Fibroblast of skin of left quadriceps (primary cell): ENCODE measurements at regions not wholly inside any gene's neighbourhood (a gene's known extent, or its start where the extent isn't known, plus 50 kb on each side); places are given as distances from the start of the nearest gene placed in this dataset.
A peak's percentile ranks its signal among the peaks of the same experiment; 100 is the strongest.

Experiments used
- DNase-seq, 2 experiments: peaks; one replicate each; pipeline ENCODE4 v3.0.0-alpha.2; 2013; ENCODE audit warnings: low read depth in 2 of 2

DNA sequence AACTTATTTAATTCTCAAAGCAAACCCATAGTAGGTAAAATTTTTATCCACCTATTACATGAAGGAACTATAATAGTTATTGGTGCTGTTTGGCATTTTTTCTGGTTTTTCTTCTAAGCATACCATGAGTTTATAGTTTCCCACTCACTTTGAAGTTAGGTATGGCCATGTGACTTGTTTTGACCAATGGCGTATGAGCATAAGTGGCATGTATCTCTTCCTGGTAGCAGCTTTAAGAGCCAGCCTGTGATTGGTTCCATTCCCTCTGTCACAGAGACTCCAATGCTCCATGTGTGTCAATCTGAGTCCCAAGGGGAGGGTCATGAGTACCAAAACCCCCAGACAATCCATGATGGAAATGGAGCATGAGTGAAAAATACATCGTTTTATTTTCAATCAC is 282.9 kb upstream of the N4BP1 start:
- no peak for DNase-seq

DNA sequence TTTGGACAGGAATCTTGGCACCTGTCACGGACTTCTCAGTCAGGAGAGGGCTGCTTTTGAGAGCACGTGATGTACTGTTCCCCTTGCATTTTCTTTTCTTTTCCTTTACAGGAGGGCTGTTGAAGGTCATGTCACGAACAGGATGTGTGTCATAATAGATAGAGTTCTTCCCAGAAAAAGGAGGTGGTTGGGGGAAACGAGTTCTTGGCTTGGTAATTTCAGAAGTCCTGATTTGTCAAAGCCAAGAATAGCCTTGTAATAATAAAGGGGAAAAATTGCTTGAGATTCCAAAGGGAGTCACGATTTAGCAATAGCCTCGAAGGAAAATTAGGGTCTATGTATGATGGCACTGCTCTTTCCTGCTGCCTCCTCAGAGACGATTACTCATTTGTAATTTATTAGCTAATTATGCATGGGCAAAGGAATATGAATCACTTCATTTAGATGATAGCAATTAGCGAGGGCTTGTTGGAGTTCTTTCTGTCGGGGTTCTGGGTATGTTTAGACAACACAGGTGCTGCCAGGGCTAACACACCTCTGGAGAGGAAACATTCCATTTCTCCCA is 277.7 kb upstream of the N4BP1 start:
- DNase-seq = no peak

DNA sequence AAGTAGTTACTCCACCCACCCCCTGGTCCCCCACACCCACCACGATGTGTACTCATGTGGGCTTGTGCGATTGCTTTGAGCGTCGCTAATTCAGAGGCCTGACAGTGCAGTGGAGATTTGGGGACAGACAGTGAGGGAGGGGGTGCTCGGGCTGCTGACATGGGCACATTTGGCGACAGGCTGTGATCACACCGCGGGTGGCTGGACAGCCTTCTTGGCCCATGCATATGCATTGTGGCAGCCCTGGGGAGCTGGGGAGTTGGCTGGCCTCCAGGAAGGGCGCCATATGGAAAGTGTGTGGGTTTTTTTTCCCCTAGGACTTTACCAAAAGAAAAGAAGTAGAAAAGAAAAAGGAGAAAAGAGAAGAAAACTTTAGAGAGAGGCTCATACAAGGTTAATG is 275.5 kb upstream of the N4BP1 start:
- DNase-seq = no peak

- DNase-seq = no peak
Measured at GRCh38 chr16:48881272-48881671, 271.3 kb upstream of the N4BP1 start.

GRCh38 chr16:48879223-48880122 is 269.5 kb upstream of the N4BP1 start:
- DNase-seq = no peak

DNA sequence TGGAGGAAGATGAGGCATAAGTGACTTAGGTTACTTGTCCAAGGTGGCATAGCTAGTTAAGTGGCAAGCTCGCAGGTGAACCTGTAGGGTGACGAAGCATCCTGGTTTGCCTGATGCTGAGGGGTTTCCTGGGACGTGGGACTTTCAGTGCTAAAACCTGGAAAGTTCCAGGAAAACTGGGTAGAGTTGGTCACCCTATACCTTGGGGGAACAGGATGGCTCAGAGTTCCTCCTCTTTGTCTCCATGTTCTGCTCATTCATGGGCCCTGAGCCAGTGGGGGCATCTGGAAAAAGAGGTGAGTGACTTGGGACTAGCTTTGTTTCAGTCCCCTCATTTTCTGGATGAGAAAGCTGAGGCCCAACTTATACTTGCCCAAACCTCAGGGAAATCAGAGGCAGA is 268.0 kb upstream of the N4BP1 start:
- DNase-seq = no peak

DNA sequence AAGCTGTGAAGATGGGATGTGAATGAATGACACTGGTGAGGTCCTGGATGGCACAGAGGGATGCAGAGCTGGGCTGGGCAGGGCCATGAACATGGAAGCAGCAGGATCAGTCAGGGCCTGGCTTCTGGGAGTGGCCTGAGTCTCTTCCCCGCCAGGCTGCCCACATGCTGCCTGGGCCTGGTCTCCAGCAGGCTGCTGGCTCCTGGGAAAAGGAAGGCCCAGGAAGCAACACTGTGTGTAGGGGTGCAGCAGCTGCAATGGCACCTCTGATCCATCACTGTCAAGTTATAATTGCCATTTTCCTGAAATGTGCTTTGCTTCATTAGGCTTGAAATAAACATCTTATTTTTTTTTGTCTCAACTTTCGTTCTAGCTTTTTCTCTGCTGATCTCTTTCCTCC is 260.2 kb upstream of the N4BP1 start:
- no peak for DNase-seq

DNA sequence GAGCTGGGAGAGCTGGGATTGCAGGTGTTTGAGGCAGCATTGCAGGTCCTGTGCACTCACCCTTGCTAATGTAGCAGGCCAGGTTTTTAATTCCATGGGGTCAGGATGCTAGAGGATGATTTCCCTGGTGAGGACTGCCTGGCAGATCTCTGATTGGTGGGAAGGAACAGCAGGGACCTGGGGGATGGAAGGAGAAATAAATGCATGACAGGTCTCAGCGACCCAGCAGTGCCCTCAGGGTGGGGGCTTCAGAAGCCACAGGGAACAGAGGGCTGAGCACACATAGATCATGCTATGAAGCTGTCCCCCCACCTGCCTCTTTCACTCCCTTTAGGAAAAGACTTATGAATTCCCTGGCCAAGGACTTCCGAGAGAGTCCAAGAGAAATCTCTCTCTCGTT is 255.5 kb upstream of the N4BP1 start:
- DNase-seq = no peak

DNA sequence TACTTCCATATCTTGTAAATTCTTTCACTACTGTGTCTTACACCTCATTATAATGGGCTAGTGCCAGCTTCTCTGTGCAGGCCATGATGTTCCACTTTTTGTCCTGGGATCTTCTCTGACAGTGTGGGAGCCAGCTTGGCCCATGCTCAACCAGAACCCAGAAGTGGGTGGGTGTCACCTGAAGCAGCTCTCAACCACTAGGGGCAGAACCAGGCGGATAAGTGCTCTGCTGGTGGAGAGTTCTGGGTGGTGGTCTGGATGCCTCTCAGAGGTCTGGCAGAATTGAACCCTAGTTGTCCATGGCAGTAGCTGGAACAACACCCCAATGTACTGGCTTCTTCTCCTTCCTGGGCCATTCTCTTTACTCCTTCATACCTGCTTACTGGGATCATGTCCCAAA is 254.1 kb upstream of the N4BP1 start:
- DNase-seq = no peak

- DNase-seq = peak; percentile 17 to 21
Measured at GRCh38 chr16:48862087-48862532, 252.1 kb upstream of the N4BP1 start.

GRCh38 chr16:48860341-48860740 is 250.4 kb upstream of the N4BP1 start:
- no peak for DNase-seq

DNA sequence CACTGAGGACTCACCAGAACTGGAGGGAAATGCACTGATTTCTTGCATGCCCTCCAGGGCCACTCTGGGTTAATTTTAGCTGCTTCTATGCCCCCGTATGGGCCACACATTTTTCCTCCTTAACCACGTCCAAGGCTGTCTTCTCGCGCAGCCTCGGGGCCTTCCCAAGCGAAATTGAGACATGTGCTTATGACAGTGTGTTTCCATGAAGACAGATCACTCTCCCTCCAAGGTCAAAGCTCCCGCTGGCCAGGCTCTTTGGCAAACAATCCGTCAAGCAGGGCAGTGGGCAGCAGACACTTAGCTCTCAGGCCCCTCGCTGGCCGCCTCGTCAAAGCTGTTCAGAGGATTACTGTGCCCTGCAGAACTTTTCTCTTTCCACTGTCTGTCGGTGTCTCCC is 243.0 kb upstream of the N4BP1 start:
- DNase-seq = no peak

- no peak for DNase-seq
Measured at GRCh38 chr16:48852458-48852857, 242.5 kb upstream of the N4BP1 start.

GRCh38 chr16:48850097-48850770 is 240.3 kb upstream of the N4BP1 start:
- DNase-seq = no peak

- no peak for DNase-seq
Measured at GRCh38 chr16:48846277-48846676, 236.3 kb upstream of the N4BP1 start.

DNA sequence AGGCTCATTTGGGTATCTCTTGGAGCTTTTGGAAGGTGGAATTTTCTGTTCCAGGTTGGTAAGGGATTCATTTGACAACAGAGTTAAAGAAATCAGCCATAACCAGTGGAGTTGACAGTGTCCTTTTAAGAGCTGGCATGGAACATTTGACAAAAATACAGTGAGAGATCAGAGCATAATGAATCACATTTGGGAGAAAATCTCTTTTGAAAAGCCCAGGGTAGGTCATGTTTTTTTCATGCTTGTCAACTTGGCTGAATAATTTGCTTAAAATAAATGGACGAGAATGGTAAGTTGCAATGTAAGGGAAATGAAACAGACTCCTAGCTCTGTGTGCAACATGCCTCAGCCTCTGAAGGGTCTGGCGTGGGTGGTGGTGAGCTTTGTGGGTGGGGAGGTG is 235.3 kb upstream of the N4BP1 start:
- DNase-seq = no peak

DNA sequence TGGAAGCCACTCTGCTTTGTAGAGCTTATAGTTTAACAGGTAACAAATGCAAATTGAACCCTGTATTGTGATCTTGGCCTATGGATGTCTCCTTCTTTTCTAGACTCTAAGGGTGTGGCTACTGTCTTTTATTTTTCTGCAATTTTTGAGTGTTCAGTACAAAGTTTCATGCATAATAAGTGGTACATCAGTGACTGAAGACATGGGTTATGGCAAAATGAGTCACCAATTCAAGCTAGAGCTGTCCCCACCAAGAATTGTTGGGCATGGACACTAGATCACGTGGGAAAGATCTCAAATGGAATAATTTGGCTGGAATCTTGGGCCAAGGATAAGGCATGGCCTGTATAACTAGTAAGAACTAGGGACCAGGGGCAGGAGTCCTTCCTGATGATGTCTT is 228.4 kb upstream of the N4BP1 start:
- DNase-seq = no peak

DNA sequence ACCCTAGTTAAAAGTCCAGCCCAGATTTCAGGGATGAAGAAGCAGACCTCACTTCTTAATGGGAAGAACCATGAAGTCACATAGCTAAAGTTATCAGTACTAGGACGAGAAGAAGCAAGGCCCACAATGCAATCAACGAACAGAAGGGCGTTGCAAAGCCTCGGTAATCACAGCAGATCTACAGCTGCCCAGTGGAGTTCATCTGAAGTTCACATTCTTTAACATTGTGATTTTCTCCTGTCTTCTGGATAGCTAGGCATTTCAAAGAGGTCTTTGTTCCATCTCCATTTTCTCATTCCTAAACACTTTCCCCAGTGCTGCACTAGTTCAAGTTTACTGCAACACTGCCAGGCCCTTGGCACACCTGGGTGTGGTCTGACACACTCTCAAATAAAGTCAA is 226.7 kb upstream of the N4BP1 start:
- DNase-seq = no peak

- DNase-seq = no peak
Measured at GRCh38 chr16:48836067-48836466, 226.1 kb upstream of the N4BP1 start.

GRCh38 chr16:48834576-48834975 is 224.6 kb upstream of the N4BP1 start:
- no peak for DNase-seq

- DNase-seq = no peak
Measured at GRCh38 chr16:48833461-48833860, 223.5 kb upstream of the N4BP1 start.

DNA sequence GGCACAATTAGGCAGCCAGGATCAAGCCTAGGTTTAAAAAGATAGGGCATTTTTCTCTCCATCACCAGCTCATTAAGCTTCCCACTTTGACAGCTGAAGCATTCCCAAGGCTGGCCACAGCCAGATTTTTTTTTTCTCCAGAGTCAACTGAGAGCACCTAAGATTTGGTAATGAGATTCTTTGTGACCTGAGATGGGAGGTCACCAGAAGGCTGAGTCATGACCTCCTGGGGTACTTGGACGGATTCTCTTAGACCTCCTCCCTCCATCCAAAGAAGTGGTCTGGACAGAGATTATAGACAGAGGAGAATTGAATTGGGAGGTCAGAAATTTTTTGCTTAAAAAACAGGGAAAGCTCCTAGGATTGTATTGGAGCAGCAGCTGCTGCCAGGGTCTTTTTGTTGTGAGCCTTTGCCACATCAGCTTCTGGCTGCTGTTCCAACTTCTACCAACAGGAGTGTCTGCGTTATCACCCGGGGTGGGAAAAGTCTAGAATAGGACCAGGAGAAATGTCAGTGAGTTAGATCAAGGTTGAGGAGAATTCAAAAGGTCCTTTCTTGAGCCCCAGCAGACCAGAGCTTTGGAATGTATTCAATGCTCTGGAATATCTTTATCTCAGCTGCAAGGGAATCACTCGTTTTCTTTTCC is 221.2 kb upstream of the N4BP1 start:
- no peak for DNase-seq
